BE2C (cell line): ENCODE measurements at regions not wholly inside any gene's neighbourhood (a gene's known extent, or its start where the extent isn't known, plus 50 kb on each side); places are given as distances from the start of the nearest gene placed in this dataset.

Source experiments
- DNase-seq: peaks from one replicate; pipeline ENCODE4 v3.0.0-alpha.2; 2020
- H3K27me3 ChIP-seq: fragments of 250-450 bp; sonication (Bioruptor Pico); 2 replicates; pipeline ENCODE4 v1.5.1; 2020; ENCODE audit warnings: mild to moderate bottlenecking
- H3K36me3 ChIP-seq: fragments of 250-450 bp; sonication (Bioruptor Pico); 2 replicates; pipeline ENCODE4 v1.5.1; 2020; ENCODE audit warnings: mild to moderate bottlenecking
- H3K4me1 ChIP-seq: fragments of 250-450 bp; sonication (Bioruptor Pico); 2 replicates; pipeline ENCODE4 v1.5.1; 2020
- H3K4me3 ChIP-seq: 2 replicates; pipeline ENCODE4 v1.5.1; 2011; ENCODE audit warnings: low read depth, low read length
- H3K9me3 ChIP-seq: fragments of 250-450 bp; sonication (Bioruptor Pico); 2 replicates; pipeline ENCODE4 v1.5.1; 2020
- CTCF ChIP-seq: IDR thresholded peaks from 2 replicates; pipeline ENCODE4 v1.5.1; 2012; ENCODE audit warnings: mild to moderate bottlenecking, low read depth, low read length

GRCh38 chr12:77328326-77328725 is 263.0 kb upstream of the E2F7 start:
- H3K4me1 ChIP-seq, result no peaks in the 10 kb centered on the region
- H3K36me3 ChIP-seq, result no peaks in the 10 kb centered on the region
- H3K4me3 ChIP-seq, result no peak overlapping the region
- no peaks in the 10 kb centered on the region for H3K9me3 ChIP-seq
- DNase-seq, result no peak
- peaks cover 41% of the 10 kb centered on the region for H3K27me3 ChIP-seq
- TF ChIP-seq CTCF, result no peak

- peaks cover 44% of the 10 kb centered on the region for H3K27me3 ChIP-seq
- H3K36me3 ChIP-seq, result no peaks in the 10 kb centered on the region
- TF ChIP-seq CTCF, result no peak
- H3K9me3 ChIP-seq, result no peaks in the 10 kb centered on the region
- no peak for DNase-seq
- H3K4me1 ChIP-seq, result no peaks in the 10 kb centered on the region
- H3K4me3 ChIP-seq, result no peak overlapping the region; the same call in 1 of the 2 replicates
These were observed 260.3 kb upstream of the E2F7 start for GRCh38 chr12:77325511-77326236.

- H3K36me3 ChIP-seq, result no peaks in the 10 kb centered on the region
- H3K27me3 ChIP-seq, result peaks cover 44% of the 10 kb centered on the region
- no peaks in the 10 kb centered on the region for H3K9me3 ChIP-seq
- H3K4me1 ChIP-seq, result no peaks in the 10 kb centered on the region
- peak; percentile 41 for TF ChIP-seq CTCF
- DNase-seq, result peak; percentile 79
- H3K4me3 ChIP-seq, result peak overlapping the region; percentile 45
These were observed 259.5 kb upstream of the E2F7 start for GRCh38 chr12:77324763-77325468.

GRCh38 chr12:77324416-77324762 is 259.0 kb upstream of the E2F7 start:
- no peak for TF ChIP-seq CTCF
- Histone ChIP-seq H3K4me1 (no peaks in the 10 kb centered on the region), H3K4me3 (no peak overlapping the region), H3K9me3 (no peaks in the 10 kb centered on the region), H3K27me3 (peaks cover 44% of the 10 kb centered on the region), H3K36me3 (no peaks in the 10 kb centered on the region)
- no peak for DNase-seq

- no peak for DNase-seq
- Histone ChIP-seq H3K27me3 (peaks cover 44% of the 10 kb centered on the region), H3K4me3 (no peak overlapping the region), H3K36me3 (no peaks in the 10 kb centered on the region), H3K9me3 (no peaks in the 10 kb centered on the region), H3K4me1 (no peaks in the 10 kb centered on the region)
- no peak for TF ChIP-seq CTCF
These were observed 258.5 kb upstream of the E2F7 start for GRCh38 chr12:77323788-77324415.

- H3K4me3 ChIP-seq, result no peak overlapping the region
- peaks cover 10% of the 10 kb centered on the region for H3K27me3 ChIP-seq
- no peaks in the 10 kb centered on the region for H3K36me3 ChIP-seq
- no peaks in the 10 kb centered on the region for H3K4me1 ChIP-seq
- no peaks in the 10 kb centered on the region for H3K9me3 ChIP-seq
- no peak for TF ChIP-seq CTCF
- no peak for DNase-seq
These were observed 253.8 kb upstream of the E2F7 start for GRCh38 chr12:77319166-77319565.
